Fibroblast of villous mesenchyme (primary cell): ENCODE measurements at regions not wholly inside any gene's neighbourhood (a gene's known extent, or its start where the extent isn't known, plus 50 kb on each side); places are given as distances from the start of the nearest gene placed in this dataset.

Experiments
- DNase-seq: peaks from one replicate; pipeline ENCODE4 v3.0.0-alpha.2; 2010; ENCODE audit warnings: low read depth
- H3K4me3 ChIP-seq: 2 replicates; pipeline ENCODE4 v1.5.1; 2011; ENCODE audit warnings: low read depth, mild to moderate bottlenecking, low read length
- TF ChIP-seq, protein P1 (sequence below): IDR thresholded peaks from 2 replicates; pipeline ENCODE4 v1.5.1; 2012; ENCODE audit warnings: low read depth, mild to moderate bottlenecking, low read length; ENCODE audit not compliant: insufficient read depth

DNA sequence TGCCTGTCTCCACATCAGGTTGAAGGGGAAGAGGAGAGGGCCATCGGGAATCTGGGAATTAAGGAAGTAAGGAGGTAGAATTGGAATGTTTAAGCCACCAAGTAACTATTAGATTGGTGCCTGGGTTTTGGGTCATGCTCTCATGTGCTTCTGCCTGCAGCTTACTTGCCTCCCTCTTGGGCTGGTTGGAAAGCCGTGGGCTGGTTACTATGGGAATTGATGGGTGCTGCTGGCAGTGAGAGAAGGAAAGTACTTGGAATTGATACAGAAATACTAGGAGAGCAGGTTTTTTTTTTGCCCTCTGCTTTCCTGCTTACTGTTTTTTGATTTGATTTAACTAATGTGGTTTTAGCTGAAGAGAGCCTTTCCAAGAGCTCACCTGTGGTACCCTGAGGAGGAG, 493.5 kb upstream of the RGS6 start:
- no peak for DNase-seq
- TF ChIP-seq, protein P1, sequence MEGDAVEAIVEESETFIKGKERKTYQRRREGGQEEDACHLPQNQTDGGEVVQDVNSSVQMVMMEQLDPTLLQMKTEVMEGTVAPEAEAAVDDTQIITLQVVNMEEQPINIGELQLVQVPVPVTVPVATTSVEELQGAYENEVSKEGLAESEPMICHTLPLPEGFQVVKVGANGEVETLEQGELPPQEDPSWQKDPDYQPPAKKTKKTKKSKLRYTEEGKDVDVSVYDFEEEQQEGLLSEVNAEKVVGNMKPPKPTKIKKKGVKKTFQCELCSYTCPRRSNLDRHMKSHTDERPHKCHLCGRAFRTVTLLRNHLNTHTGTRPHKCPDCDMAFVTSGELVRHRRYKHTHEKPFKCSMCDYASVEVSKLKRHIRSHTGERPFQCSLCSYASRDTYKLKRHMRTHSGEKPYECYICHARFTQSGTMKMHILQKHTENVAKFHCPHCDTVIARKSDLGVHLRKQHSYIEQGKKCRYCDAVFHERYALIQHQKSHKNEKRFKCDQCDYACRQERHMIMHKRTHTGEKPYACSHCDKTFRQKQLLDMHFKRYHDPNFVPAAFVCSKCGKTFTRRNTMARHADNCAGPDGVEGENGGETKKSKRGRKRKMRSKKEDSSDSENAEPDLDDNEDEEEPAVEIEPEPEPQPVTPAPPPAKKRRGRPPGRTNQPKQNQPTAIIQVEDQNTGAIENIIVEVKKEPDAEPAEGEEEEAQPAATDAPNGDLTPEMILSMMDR = no peak
- H3K4me3 ChIP-seq = no peak overlapping the region

DNA sequence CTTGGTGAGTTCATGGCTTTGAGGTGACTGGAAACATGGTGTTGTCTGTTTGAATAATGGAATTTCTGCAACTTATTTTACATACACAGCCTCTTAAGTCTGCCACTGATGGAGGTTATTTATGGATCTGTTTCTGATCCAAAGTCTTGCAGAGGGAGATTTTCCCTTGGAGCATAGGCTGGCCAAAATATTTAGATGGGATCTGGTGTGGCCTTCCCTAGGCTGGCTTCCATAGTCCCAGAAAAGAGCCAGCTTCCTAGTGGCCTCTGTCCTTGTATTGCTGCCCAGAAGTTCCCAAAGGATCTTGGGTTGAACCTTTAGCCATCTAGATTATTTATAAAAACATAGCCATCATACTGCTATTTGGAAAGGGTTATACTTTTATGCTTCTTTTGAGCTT, 491.1 kb upstream of the RGS6 start:
- DNase-seq = no peak

DNA sequence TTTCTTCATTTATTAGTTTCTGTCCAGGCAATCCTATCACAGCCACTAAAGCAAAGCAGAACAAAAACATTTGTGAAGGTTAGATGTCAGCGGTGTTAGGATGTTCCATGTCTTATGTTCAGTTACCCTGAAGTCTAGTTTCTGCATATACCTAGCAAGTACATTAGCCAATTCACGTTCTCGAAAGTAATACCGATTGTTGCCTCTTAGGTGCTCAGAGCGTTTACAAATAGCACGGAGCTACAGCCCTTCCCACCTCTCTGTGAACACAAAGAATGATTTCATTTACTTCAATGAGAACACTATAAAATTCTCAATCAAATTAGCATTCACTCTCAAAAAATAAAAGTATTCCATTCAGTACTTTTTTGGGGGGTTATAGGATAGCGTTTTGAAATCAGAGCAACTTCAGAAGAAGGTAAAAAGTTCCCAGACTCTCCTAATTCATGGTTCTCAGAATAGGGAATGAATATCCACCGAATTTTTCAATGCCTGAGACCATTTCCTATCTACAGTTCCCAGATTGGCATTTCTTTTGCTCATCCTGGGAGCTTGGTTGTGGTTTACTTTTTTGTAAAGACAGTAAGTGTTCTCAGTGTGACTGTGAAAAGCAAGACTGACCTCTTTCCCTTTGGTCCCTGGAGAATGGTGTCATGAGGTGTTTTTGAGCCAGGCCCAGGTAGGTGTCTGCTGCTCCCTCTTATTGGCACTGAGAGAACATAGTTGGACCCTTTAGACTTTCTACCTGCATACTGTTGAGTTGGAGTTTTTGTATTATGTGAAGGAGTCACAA, 488.0 kb upstream of the RGS6 start:
- no peak overlapping the region for H3K4me3 ChIP-seq
- no peak for DNase-seq
- TF ChIP-seq, protein P1 = no peak

More for the DNA sequence above, 491.1 kb upstream of the RGS6 start:
- TF ChIP-seq, protein P1 = no peak
- H3K4me3 ChIP-seq = no peak overlapping the region

DNA sequence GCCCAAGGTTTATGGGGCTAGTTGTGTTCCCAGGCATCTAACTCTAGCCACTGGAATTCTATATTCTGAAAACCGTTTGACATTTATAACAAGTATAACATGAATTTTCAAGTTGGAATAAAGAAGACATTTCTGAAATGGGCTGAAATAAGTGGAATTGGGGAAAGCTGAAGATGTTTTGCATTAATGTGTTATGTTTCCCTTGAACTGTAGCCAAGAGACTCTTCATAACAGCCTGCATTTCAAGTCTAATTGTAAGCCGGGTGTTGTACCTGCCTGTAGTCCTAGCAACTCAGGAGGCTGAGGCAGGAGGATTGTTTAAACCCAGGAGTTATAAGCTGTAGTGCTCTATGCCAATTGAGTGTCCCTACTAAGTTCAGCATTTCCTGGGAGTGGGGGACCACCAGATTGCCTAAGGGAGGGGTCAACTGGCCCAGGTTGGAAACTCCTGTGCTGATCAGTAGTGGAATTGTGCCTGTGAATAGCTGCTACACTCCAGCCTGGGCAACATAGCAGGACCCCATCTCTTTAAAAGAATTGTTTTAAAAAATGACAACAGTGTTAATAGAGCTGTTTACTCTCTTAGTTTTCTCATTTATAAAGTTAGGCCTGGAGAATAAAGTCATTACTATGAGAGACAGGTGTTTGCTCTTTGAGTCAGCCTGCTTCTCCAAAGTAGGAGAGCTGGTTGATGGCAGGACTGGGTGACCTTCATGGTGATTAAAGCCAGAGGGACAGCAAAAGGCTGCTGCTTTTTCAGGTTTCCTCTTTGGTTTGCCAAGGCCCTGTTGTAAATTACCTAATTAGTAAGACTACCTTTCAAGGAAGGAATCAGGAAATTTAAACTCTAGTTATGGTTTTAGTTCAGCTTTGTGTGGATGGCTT, 483.6 kb upstream of the RGS6 start:
- no peak for DNase-seq
- TF ChIP-seq, protein P1 = no peak
- no peak overlapping the region for H3K4me3 ChIP-seq

DNA sequence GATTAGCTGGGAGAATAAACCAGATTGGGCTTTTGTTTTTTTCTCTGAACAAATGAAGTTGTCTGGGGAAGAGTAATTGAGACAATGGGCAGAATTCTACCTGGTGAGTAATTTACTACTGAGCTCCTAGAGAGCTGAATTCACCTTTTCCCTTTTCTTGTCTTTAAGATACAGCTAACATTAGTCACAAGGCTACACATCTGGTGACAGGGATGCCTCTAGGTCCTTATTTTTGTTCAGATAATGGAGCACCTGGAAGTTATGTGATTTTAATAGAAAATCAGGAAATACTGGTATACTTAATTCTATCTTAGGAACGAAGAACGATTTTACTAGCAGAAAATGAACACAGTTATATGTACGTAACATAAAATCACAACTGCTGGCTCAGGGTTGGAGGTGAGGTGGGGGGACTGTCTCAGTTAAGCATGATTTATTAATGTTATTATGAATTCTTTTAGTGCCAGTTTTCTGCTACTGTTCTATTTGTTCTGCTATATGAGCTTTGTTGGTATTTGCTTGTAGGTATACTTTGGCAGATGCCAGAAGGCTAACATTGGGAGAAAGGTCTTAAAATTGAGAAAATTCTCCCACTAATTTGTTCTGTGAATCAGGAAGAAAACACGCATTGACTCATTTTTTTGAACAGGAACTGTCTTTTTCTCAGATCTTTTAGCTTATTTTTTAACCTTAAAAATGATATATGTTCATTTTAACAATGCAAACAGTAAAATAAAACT, 482.7 kb upstream of the RGS6 start:
- DNase-seq = no peak
- TF ChIP-seq, protein P1 = no peak
- H3K4me3 ChIP-seq = no peak overlapping the region

DNA sequence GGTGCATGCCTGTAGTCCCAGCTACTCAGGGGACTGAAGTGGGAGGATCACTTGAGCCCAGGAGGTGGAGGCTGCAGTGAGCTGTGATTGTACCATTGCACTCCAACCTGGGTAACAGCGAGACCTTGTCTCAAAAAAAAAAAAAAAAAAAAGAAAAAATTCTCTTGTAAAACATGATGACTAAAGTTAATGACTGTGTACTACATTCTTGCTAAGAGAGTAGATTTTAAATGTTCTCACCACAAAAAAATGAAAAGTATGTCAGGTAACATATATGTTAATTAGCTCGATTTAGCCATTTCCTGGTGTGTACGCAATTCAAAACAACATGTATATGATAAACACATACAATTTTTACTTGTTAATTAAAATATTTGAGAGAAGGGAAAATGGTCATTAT, 480.7 kb upstream of the RGS6 start:
- DNase-seq = no peak
- H3K4me3 ChIP-seq = no peak overlapping the region
- TF ChIP-seq, protein P1 = no peak
